Stimulated activated naive CD8-positive, alpha-beta T cell treated with anti-CD3 and anti-CD28 coated beads, Interleukin-15, Interleukin-2, amounts not matched to agents 100 U/mL and 50 U/mL, for 24 hours (primary cell): ENCODE measurements at regions not wholly inside any gene's neighbourhood (a gene's known extent, or its start where the extent isn't known, plus 50 kb on each side); places are given as distances from the start of the nearest gene placed in this dataset.
"Not testable (repeated sequence)": the region's sequence is repeated elsewhere in the genome, so short reads cannot be mapped to it uniquely, and the experiment has no call there.

Source experiments
- ATAC-seq: fragments of 150-1000 bp; cut with Tn5 transposase; one replicate; pipeline ENCODE4 v1.10.0; 2021
- DNase-seq: peaks from one replicate; pipeline ENCODE4 v3.0.0; 2021

DNA sequence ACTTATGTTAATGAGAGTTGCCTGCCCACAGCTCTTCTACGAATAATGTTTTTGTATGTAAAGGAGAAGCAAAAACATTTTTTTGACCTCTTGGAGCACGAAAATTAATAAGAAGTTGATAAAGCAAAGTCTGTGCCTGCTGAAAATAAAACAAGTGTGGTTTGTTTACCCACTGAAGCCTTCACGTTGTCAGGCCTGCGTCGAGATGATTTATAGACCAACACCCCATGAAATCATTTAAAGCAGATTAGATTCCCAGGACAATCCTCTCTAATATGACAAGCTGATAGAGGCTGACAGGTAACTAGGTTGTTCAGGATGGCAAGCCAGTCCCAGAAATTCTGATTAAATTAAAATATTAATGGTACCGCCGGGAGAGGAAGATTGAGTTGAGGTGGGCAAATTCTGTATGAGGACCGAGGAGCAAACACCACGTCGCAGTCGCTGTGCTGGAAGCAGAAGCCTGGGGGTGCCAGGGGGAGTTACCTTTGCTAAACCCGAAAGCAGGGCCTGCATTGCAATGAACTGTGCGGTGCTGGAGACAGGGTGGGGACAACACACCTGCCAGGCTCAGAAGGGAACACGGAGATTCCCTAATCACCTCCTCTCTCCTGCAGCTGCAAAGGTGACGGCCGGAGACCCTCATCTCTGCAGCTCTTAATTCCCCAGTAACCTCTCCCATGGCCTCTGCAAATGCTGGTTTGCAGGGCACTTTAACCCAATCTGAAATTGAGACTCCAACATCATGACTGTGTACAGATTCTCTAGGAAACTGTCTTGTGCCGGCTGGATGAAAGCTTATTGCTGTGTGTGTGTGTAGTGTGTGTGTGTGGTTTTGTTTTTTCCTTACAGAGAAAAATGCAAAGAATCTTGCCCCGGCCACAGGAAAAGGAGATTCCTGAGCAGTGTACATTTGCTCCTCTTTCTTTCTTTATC lies 2805.9 kb downstream of the RPIA start:
- DNase-seq, result not testable (repeated sequence)
- ATAC-seq, result peak; percentile 19

DNA sequence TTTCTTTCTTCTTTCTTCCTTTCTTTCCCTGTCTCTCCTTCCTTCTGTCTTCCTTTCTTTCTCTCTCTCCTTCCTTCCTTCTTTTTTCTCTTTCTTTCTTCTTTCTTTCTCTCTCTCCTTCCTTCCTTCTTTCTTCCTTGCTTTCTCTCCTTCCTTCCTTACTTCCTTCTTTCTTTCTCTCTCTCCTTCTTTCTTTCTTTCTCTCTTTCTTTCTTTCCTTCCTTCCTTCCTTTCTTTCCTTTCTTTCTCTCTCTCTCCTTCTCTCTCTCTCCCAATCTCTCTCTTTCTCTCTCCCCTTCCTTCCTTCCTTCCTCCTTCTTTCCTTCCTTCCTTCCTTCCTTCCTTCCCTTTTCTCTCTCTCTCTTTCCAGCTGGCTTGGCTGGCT lies 2806.6 kb downstream of the RPIA start:
- DNase-seq, ATAC-seq: not testable (repeated sequence)

DNA sequence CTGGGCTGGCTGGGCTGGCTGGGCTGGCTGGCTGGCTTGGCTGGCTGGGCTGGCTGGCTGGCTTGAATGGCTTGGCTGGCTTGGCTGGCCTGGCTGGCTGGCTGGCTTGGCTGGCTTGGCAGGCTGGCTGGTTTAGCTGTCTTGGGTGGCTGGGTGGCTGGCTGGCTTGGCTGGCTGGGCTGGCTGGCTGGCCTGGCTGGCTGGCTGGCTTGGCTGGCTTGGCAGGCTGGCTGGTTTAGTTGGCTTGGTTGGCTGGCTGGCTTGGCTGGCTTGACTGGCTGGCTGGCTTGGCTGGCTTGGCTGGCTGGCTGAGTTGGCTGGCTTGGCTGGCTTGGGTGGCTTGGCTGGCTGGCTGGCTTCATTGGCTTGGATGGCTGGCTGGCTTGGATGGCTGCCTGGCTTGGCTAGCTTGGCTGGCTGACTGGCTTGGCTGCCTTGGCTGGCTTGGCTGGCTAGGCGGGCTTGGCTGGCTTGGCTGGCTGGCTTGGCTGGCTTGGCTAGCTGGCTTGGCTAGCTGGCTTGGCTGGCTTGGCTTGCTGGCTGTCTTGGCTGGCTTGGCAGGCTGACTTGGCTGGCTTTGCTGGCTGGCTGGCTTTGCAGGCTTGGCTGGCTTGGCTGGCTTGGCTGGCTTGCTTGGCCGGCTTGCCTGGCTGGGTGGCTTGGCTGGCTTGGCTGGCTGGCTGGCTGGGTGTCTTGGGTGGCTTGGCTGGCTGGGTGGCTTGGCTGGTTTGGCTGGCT lies 2807.2 kb downstream of the RPIA start:
- not testable (repeated sequence) for ATAC-seq, DNase-seq

DNA sequence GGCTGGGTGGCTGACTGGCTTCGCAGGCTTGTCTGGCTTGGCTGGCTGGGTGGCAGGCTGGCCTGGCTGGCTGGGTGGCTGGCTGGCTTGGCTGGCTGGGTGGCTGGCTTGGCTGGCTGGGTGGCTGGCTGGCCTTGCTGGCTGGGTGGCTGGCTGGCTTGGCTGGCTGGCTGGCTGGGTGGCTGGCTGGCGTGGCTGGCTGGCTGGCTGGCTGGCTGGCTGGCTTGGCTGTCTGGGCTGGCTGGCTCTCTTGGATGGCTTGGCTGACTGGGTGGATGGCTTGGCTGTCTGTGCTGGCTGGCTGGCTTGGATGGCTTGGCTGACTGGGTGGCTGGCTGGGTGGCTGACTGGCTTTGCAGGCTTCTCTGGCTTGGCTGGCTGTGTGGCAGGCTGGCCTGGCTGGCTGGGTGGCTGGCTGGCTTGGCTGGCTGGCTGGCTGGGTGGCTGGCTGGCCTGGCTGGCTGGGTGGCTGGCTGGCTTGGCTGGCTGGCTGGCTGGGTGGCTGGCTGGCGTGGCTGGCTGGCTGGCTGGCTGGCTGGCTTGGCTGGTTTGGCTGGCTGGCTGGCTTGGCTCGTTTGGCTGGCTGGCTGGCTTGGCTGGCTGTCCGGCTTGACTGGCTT lies 2808.1 kb downstream of the RPIA start:
- DNase-seq, ATAC-seq: not testable (repeated sequence)

DNA sequence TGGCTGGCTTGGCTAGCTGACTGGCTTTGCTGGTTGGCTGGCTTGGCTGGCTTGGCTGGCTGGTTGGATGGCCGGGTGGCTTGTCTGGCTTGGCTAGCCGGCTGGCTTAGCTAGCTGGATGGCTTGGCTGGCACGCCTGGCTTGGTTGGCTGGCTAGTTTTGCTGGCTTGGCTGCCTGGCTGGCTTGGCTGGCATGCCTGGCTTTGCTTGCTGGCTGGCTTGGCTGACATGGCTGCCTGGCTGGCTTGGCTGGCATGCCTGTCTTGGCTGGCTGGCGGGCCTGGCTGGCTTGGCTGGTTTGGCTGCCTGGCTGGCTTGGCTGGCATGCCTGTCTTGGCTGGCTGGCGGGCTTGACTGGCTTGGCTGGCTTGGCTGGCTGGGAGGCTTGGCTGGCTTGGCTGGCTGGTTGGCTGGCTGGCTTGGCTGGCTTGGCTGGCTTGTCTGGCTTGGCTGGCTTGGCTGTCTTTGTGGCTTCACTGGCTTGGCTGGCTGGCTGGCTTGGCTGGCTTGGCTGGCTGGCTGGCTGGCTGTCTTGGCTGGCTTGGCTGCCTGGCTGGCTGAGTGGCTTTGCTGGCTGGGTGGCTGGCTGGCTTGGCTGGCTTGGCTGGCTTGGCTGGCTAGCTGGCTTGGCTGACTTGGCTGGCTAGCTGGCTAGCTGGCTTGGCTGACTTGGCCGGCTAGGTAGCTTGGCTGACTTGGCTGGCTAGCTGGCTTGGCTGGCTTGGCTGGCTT lies 2808.9 kb downstream of the RPIA start:
- DNase-seq, ATAC-seq: not testable (repeated sequence)

DNA sequence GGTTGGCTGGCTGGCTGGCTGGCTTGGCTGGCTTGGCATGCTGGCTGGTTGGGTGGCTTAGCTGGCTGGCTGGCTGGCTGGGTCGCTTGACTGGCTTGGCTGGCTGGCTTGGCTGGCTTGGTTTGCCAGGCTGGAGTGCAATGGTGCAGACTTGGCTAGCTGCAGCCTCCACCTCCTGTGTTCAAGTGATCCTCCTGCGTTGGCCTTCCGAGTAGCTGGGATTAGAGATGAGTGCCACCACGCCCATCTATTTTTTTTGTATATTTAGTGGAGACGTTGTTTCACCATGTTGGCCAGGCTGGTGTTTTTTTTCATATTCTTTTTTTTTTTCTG lies 2809.5 kb downstream of the RPIA start:
- DNase-seq, ATAC-seq: not testable (repeated sequence)

DNA sequence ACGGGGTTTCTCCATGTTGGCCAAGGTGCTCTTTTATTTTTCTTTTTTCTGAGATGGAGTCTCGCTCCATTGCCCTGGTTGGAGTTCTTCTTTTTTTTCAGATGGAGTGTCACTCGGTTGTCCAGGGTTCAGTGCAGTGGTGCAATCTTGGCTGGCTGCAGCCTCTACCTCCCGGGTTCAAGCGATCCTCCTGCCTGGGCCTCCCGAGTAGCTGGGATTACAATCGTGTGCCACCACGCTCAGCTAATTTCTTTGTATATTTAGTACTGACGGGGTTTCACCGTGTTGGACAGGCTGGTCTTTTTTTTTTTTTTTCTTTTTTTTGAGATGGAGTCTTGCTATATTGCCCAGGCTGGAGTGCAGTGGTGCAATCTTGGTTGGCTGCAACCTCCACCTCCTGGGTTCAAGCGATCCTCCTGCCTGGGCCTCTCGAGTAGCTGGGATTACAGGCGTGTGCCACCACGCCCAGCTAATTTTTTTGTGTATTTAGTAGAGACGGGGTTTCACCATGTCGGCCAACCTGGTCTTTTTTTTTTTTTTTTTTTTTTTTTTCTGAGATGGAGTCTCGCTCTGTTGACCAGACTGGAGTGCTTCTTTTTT lies 2810.1 kb downstream of the RPIA start:
- not testable (repeated sequence) for DNase-seq, ATAC-seq

DNA sequence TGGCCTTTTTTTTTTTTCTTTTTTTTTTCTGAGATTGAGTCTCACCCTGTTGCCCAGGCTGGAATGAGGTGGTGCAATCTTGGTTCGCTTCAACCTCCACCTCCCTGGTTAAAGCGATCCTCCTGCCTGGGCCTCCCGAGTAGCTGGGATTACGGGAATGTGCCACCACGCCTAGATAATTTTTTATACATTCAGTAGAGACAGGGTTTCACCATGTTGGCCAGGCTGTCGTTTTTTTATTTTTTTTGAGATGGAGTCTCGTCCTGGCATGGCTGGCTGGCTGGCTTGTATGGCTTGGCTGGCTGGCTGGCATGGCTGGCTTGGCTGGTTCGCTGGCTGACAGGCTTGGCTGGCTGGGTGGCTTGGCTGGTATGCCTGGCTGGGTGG lies 2812.1 kb downstream of the RPIA start:
- not testable (repeated sequence) for DNase-seq, ATAC-seq

DNA sequence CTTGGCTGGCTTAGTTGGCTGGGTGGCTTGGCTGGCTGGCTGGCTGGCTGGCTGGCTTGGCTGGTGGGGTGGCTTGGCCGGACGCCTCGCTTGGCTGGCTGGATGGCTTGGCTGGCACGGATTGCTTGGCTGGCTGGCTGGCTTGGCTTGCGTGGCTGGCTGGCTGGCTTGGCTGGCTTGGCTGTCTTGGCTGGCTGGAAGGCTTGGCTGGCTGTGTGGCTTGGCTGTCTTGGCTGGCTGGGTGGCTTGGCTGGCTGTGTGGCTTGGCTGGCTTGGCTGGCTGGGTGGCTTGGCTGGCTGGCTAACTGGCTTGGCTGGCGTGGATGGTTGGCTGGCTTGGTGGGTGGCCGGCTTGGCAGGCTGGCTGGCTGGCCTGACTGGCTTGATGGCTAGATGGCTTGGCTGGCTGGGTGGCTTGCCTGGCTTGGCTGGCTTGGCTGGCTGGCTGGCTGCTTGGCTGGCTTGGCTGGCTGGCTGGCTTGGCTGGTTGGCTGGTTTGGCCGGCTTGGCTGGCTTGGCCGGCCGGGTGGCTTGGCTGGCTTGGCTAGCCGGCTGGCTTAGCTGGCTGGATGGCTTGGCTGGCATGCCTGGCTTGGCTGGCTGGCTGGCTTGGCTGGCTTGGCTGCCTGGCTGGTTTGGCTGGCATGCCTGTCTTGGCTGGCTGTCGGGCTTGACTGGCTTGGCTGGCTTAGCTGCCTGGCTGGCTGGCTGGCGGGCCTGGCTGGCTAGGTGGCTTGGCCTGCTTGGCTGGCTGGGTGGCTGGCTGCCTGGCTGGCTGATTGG lies 2812.7 kb downstream of the RPIA start:
- DNase-seq, ATAC-seq: not testable (repeated sequence)

DNA sequence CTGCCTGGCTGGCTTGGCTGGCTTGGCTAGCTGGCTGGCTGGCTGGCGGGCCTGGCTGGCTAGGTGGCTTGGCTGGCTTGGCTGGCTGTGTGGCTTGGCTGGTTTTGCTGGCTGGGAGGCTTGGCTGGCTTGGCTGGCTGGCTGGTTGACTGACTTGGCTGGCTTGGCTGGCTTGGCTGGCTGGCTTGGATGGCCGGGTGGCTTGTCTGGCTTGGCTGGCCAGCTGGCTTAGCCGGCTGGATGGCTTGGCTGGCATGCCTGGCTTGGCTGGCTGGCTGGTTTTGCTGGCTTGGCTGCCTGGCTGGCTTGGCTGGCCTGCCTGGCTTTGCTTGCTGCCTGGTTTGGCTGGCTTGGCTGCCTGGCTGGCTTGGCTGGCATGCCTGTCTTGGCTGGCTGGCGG lies 2817.3 kb downstream of the RPIA start:
- not testable (repeated sequence) for DNase-seq, ATAC-seq

DNA sequence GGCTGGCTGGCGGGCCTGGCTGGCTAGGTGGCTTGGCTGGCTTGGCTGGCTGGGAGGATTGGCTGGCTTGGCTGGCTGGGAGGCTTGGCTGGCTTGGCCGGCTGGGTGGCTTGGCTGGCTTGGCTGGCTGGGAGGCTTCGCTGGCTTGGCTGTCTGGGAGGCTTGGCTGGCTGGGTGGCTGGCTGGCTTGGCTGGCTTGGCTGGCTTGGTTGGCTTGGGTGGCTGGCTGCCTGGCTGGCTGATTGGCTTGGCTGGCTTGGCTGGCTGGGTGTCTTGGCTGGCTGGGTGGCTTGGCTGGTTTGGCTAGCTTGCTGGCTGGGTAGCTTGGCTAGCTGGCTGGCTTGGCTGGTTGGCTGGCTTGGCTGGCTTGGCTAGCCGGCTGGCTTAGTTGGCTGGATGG lies 2817.8 kb downstream of the RPIA start:
- ATAC-seq, result not testable (repeated sequence)

DNA sequence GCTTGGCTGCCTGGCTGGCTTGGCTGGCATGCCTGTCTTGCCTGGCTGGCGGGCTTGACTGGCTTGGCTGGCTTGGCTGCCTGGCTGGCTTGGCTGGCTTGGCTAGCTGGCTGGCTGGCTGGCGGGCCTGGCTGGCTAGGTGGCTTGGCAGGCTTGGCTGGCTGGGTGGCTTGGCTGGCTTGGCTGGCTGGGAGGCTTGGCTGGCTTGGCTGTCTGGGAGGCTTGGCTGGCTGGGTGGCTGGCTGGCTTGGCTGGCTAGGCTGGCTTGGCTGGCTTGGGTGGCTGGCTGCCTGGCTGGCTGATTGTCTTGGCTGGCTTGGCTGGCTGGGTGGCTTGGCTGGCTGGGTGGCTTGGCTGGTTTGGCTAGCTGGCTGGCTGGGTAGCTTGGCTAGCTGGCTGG lies 2819.7 kb downstream of the RPIA start:
- ATAC-seq, result not testable (repeated sequence)

More for the DNA sequence above, 2817.8 kb downstream of the RPIA start:
- DNase-seq, result not testable (repeated sequence)

DNA sequence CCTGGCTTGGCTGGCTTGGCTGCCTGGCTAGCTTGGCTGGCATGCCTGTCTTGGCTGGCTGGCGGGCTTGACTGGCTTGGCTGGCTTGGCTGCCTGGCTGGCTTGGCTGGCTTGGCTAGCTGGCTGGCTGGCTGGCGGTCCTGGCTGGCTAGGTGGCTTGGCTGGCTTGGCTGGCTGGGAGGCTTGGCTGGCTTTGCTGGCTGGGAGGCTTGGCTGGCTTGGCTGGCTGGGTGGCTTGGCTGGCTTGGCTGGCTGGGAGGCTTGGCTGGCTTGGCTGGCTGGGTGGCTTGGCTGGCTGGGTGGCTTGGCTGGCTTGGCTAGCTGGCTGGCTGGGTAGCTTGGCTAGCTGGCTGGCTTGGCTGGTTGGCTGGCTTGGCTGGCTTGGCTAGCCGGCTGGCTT lies 2824.5 kb downstream of the RPIA start:
- not testable (repeated sequence) for ATAC-seq, DNase-seq

More for the DNA sequence above, 2819.7 kb downstream of the RPIA start:
- not testable (repeated sequence) for DNase-seq

DNA sequence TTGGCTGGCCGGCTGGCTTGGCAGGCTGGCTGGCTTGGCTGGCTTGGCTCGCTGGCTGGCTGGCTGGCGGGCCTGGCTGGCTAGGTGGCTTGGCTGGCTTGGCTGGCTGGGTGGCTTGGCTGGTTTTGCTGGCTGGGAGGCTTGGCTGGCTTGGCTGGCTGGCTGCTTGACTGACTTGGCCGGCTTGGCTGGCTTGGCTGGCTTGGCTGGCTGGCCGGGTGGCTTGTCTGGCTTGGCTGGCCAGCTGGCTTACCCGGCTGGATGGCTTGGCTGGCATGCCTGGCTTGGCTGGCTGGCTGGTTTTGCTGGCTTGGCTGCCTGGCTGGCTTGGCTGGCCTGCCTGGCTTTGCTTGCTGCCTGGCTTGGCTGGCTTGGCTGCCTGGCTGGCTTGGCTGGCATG lies 2825.2 kb downstream of the RPIA start:
- ATAC-seq, DNase-seq: not testable (repeated sequence)

DNA sequence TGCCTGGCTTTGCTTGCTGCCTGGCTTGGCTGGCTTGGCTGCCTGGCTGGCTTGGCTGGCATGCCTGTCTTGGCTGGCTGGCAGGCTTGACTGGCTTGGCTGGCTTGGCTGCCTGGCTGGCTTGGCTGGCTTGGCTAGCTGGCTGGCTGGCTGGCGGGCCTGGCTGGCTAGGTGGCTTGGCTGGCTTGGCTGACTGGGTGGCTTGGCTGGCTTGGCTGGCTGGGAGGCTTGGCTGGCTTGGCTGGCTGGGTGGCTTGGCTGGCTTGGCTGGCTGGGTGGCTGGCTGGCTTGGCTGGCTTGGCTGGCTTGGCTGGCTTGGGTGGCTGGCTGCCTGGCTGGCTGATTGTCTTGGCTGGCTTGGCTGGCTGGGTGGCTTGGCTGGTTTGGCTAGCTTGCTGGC lies 2826.4 kb downstream of the RPIA start:
- ATAC-seq, DNase-seq: not testable (repeated sequence)

DNA sequence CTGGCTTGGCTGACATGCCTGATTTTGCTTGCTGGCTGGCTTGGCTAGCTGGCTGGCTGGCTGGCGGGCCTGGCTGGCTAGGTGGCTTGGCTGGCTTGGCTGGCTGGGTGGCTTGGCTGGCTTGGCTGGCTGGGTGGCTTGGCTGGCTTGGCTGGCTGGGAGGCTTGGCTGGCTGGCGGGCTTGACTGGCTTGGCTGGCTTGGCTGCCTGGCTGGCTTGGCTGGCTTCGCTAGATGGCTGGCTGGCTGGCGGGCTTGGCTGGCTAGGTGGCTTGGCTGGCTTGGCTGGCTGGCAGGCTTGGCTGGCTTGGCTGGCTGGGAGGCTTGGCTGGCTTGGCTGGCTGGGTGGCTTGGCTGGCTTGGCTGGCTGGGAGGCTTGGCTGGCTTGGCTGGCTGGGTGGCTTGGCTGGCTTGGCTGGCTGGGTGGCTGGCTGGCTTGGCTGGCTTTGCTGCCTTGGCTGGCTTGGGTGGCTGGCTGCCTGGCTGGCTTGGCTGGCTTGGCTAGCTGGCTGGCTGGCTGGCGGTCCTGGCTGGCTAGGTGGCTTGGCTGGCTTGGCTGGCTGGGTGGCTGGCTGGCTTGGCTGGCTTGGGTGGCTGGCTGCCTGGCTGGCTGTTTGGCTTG lies 2827.0 kb downstream of the RPIA start:
- ATAC-seq, DNase-seq: not testable (repeated sequence)

DNA sequence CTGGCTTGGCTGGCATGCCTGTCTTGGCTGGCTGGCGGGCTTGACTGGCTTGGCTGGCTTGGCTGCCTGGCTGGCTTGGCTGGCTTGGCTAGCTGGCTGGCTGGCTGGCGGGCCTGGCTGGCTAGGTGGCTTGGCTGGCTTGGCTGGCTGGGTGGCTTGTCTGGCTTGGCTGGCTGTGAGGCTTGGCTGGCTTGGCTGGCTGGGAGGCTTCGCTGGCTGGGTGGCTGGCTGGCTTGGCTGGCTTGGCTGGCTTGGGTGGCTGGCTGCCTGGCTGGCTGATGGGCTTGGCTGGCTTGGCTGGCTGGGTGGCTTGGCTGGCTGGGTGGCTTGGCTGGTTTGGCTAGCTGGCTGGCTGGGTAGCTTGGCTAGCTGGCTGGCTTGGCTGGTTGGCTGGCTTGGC lies 2827.9 kb downstream of the RPIA start:
- DNase-seq, ATAC-seq: not testable (repeated sequence)

DNA sequence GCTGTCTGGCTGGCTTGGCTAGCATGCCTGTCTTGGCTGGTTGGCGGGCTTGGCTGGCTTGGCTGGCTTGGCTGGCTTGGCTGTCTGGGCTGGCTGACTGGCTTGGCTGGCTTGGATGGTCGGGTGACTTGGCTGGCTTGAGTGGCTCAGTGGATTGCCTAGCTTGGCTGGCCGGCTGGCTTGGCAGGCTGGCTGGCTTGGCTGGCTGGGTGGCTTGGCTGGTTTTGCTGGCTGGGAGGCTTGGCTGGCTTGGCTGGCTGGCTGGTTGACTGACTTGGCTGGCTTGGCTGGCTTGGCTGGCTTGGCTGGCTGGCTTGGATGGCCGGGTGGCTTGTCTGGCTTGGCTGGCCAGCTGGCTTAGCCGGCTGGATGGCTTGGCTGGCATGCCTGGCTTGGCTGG lies 2828.4 kb downstream of the RPIA start:
- ATAC-seq, result not testable (repeated sequence)

DNA sequence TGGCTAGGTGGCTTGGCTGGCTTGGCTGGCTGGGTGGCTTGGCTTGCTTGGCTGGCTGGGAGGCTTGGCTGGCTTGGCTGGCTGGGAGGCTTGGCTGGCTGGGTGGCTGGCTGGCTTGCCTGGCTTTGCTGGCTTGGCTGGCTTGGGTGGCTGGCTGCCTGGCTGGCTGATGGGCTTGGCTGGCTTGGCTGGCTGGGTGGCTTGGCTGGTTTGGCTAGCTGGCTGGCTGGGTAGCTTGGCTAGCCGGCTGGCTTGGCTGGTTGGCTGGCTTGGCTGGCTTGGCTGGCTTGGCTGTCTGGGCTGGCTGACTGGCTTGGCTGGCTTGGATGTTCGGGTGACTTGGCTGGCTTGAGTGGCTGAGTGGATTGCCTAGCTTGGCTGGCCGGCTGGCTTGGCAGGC lies 2829.1 kb downstream of the RPIA start:
- not testable (repeated sequence) for DNase-seq, ATAC-seq

More for the DNA sequence above, 2828.4 kb downstream of the RPIA start:
- not testable (repeated sequence) for DNase-seq
